CD4-positive, alpha-beta T cell treated with Interleukin-1 beta for 1 hour (primary cell): ENCODE measurements at regions not wholly inside any gene's neighbourhood (a gene's known extent, or its start where the extent isn't known, plus 50 kb on each side); places are given as distances from the start of the nearest gene placed in this dataset.

Source experiments
- DNase-seq, 2 donors: peaks; one replicate each; pipeline ENCODE4 v3.0.0-alpha.2; 2020 to 2022

DNA sequence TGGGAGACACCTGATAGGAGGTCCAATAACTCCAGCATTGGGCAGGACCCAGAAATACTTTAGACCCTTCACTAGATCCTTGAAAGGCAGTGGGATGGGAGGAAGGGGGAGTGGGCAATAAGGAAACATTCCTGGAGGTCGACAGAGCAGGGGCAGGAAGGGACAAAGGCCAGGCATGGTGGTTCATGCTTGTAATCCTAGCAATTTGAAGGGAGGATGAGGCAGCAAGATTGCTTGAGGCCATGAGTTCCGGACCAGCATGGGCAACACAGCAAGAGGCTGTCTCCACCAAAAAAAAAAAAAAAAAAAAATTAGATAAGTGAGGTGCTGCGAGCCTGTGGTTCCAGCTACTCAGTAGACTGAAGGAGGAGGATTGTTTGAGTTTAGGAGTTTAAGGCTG, 134.9 kb downstream of the JCAD start:
- DNase-seq: no peak

DNA sequence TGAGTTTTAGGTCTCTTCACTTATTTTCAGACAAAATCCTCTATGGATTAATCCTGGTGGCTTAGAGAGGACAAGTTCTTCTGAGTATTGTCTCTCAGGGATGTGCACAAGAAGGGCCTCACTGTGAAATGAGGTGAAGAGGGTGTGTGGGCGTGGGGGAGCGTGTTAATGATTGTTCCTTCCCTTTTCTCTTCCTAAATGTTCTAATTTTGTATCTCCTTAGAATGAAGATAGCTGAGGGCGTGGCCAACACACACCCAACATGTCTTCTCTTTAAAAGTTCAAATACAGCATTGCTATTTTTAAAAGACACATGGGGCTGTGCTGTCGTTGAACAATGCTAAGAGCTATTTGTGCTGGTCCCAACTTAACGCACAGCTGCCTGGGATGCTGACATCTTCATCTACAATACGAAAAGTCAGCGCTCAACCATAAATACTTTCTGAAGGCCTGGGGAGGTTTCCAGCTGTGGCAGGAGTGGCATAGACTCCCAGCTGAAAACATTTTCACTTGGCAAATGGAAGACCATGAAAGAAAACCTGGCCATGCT, 135.9 kb downstream of the JCAD start:
- no peak for DNase-seq

DNA sequence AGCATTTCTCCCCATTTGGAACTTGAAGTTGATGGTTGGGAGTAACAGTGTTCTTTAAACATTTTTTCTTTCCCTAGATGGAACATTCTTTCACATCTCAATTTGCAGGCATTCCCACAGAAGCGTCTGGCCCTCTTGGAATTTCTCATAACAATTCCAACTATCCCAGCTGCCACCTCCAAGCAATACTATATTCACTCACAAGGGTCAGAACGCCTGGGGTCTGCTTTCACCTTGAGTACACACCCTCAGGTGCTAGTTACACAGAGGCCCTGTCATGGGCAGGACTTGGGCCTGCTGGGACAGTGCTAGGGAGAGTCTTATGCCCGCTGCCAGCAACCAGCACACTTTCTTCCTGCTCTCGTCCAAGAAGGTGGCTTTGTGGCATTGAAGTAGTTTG, 136.5 kb downstream of the JCAD start:
- DNase-seq: no peak

DNA sequence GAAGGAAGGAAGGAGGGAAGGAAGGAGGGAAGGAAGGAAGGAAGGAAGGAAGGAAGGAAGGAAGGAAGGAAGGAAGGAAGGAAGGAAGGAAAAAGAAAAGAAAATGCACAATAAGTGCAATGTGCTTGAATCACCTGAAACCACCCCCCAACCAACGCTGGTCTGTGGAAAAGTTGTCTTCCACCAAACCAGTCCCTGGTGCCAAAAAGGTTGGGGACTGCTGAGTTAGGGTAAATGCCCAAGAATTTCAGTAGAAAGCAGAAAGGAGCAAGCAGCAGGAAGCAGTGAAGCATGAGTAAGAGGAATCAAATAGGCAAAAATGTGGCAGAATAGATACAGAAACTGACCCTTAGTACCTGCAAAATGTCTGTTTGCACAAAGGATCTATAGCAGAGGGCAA, 137.2 kb downstream of the JCAD start:
- DNase-seq: no peak

DNA sequence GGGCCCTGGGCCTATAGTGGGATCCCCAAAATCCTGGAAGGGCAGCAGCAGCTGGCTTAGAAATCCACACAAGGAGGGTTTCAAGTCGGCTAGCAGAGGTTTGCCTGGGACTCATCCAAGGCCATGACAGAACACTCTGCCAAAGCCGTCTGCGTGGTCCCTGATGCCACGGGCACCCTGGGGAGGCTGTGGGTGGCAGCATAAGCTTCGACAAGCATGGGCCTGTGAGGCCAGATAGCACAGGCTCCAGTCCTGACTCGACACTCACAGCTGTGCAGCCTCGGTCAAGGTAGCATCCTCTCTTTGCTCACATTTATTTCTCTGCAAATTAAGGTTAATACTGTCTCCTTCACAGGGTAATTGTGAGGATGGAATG, 138.3 kb downstream of the JCAD start:
- no peak for DNase-seq

DNA sequence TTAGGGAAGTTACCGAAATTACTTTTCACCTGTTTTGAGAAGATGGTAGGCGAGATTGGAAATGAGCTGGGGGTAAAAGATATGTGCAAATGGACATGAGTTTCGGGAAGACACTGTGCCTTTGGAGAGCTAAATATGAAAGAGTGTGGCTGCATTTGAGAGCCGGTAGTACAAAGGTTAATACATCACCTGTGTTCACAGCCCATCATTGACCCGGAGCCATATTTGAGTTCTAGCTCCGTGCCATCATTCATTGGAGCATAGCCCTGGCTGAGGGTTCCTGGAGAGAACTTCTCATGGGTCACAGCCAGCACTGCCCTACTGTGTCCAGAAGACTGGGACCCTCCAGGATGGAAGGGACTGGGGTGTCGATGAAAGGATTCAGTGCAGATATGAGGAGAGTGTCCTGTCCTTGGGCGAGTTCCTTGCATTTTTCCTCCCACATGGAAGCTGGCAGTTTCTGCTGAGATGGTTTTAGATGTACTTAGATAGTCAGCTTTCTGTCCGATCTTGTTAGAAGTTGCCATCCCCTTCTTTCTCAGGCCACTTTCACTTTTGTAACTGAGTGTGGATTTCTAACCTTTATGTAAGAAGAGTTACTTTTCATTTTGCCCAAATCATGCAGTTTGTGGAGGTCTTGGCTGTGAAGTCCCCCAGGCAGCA, 138.8 kb downstream of the JCAD start:
- no peak for DNase-seq

DNA sequence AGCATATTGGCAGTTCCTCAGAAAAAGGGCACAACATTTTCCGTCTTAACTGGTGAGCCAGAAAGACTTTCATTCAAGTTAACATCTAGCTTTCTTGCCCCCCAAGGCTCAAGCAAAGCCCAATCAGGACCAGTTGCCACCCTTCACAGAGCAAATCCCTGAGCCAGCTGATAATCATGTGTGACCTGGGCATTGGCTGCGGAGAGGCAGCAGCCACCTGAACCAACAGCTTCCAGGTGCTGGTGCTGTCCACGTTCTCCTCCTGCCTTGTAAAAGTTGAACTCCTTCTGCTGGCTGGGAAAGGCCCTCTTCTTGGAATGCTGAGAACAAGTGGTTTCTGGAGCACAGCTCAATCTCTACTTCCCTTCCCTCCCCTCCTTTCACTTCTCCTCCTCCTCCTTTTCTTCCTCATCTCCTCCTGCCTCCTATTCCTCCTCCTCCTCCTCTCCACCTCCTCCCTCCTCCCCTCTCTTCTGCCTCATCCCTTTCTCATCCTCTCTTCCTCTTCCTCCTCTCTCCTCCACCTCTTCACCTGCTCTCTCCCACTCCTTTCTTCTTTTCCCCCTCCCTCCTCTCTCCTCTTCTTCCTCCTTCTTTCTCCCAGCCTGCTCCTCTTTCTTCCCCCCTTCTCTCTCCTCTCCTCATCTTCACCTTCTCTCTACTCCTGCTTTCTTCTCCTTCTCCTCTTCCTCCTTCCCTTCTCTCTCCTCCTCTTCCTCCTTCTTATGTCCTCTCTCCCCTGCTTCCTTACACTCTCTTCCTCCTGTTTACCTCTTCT, 140.6 kb downstream of the JCAD start:
- no peak for DNase-seq

DNA sequence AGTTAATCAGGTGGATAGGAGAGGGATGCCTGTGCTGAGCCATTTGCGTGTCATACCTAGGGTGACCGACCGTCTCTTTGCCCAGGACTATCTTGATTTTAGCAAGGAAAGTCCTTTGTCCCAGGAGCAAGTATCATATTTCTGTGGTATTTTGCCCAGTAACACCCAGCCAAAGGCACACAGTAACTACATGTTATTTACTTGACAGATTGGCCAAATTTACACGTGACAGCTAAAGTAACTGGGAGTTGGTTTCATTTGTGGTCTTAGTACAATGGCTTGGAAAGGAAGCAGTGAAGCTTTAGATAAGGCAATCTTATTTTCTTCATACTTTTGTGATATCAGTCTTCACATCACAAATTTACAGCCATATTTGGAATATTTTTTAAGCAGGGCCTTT, 142.1 kb downstream of the JCAD start:
- DNase-seq: no peak

DNA sequence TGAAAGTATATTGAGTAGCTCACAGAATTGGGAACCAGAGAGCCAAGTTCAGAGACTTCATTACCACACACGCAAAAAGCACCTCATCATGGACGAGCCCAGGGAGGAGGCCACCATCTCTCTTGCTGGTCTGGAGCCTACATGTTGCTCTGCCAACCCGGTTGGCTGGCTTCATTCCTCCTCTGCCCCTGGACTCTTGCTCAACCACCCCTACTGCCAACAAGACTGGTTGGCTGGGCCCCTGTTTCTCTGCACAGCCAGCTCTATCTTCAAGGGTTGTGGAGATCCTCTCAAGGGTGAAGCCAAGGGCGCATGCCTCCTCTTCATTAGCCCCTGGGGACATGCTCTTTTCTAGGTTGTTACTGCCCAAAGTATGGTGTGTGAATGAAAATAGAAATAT, 142.7 kb downstream of the JCAD start:
- DNase-seq: no peak

DNA sequence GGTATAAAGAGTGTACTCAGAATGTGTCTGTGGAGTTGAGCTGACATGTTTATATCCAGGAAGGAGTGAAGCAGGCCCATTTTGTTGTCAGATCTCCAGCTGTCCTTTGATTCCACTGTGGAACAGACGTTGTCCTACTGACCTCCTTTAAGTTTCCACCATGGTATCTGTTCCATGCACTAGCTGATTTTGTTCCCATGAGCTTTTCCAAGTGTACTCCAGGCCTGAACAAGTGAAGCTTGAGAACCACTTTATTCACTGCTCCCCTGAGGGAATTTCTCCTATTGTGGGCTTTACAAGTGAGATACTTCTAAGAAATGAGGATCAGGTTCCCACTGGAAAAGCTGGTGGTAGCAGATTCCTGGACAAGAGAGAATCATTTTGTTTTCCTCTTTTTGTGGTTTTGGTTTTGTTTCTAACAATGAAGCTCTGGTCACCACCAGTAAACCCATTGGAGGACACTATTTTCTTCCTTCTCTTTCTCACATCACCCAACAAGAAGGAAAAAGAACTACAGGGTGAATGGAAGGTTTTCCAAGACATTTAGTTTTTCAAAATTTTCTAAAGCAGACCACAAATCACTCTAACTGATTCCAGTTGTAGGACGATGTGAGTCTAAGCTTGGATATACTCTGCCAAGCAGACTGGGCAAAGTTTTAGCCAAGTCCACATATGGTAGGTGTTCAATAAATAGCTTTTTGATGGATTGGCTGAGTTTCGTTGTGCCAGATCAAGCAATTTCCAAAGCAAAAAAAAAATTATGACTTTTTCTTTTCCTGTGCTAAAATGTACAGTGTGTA, 144.2 kb downstream of the JCAD start:
- DNase-seq: no peak

DNA sequence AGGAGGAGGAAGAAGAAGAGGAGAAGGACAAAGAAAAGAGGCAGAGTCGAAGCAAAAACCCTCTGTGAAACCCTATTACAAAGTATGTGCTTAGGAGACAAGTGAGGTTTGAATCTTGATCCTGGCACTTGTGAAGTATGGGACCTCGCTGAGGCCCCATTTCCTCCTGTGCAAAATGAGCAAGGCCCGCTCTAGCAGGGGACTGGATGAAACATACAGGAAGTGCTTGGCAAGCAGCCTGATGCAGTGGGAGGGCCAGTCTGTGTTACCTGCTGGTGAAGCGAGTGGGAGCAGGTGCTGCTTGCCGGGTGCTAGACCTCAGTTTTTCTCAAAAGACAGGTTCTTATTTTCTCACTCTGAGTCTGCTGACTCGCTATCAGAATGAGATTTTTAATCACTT, 150.4 kb downstream of the JCAD start:
- DNase-seq: no peak

DNA sequence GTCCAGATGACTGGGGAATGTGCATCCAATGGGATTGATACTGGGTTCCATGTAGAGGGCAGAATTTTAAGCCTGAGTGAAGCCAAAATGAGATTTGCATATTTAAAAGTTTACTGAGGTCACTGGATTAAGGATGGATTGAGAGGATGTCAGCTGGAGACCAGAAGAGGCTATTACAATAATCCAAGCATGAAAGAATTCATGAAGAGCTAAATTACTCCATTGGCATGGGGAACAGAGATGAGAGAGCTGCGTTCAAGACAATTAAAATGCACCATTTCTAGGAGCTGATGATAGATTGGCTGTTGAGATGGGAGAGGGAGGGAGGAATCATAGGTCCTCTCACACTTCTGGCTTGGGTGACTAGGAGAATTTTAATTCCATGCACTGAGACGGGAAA, 158.5 kb downstream of the JCAD start:
- DNase-seq: no peak

DNA sequence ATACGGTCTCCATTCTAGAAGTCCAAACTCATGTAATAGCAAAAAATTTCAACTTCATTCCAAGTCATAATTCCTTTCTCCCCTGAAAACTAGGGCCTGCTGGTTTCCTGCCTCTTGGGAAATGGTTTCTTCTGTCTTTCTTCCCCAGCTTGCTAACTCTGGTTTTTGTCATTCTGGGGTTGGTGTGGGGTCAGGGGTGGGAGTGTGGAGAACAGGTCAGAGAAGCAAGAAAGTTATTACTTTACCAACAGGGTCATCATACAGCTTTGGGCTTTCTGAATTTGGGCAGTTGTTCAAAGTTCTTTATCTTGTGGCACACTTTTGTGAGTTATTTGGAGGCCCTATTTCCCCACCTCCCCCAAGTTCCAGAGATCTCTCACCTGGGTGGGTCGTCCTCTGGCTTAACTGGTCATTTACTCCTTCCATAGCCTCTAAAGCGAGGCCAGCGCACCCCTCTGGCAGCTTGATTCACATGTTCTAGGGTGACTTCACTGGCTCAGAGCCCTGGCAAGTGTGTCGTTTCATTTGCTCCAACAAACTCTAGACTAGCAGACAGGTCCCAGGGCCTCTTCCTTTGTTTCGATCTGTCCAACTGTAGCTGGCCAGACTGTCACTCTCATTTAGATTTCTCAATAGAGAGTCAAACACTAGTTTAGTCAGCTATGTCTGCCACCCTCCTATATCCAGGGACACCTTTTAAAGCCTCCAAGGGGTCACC, 161.2 kb downstream of the JCAD start:
- no peak for DNase-seq

DNA sequence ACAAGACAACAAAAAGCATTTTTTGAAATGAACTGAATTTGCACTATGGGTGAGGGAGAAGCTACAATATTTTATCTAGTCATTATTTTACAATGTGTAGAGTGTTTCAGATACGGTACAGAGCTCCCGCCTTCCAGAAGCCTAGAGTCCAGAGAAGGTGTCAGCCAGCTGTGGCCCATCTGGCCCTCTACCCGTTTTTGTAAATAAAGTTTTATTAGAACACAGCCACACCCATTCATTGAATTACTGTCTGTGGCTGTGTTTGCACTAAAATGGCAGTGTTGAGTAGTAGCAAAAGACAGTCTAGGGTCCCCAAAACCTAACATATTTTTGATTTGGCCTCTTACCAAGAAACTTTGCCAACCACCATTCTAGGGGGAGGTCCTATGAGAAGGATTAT, 162.0 kb downstream of the JCAD start:
- DNase-seq: no peak

DNA sequence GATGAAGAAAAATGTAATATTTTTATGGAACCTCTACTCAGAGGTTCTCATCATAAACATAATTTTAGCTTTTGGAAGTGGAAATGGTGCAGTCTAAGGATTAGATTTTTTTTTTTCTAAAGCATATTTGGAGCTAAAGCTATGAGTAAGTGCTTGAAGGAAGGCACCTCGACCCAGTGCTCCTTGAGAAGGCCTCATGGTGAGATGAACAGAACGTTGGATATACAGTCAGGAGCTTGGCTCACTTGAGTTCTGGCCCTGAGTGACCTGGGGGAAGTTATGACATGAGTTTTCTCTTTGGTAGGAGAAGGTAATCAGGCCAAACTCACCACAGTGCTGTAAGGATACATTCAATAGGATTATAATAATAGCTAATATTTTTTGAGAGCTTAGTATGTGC, 163.3 kb downstream of the JCAD start:
- no peak for DNase-seq

DNA sequence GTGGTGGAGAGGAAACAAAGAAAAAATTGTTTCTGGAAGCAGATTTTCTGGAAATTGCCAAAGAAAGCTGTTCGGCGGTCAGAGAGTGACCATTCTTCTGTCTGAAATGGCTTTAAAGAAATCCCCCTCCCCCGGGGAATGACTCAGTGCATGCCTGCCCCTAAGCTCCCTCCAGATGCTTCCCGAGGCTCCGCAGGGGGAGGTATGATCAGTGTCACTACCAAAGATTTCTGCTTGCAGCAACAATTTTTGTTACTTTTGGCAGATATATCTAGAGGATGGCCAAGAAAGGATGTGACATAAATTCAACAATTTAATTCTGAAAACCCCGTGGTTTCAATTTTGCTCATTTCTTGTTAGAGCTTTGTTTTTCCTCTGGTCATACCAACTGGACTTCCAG, 163.9 kb downstream of the JCAD start:
- DNase-seq: no peak

DNA sequence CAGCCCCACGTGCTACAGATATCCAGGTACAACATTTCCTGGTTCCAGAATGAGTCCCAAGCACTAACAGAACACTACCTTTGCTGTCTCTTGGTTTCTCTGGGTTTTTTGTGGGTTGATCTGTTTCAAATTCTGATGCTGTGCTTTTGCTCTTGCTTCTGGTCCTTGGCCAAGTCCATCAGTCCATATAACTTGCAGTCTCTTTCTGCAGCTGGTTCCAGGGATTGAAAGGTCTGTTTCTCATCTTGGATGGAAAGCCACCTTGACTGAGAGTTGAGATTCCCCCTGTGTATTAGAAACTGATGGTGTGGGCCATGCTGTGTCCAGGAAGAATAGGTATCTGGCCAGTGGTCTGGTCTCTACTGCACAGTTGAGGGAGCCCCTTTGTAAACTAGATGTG, 171.1 kb downstream of the JCAD start:
- no peak for DNase-seq

DNA sequence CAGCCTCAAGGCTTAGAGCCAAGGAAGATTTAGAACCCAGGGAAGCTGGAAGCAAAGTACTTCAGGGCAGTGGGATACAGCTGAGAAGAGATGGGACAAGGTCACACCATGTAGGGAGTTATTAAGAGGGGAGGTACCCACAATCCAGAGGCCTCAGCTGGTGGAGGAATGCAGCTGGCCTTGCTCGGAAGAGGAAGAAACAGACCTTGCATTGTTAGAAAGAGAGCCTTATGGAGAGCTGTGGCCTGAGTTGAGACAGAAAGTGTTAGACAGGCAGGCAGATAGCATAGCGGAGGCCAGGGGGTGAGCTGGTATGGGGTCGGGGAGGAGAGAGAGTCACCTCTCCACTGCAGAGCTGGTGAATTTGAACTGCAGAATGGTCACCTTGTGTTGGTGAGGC, 173.1 kb downstream of the JCAD start:
- no peak for DNase-seq

DNA sequence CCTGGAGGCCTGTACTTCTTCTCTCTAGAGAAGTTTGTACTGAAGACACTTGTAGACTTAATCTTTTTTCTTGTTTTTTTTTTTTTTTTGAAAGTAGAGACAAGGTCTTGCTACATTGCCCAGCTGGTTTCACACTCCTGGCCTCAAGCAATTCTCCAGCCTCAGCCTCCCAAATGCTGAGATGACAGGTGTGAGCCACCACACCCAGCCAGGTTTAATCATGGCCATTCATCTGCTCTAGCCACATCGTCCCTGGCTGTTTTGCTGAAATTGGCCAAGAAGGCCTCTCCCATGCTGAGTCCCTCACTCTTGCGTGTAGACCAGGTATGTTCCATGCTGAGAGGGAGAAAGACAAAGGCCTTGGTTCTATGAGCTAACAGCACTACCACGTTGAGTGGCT, 176.2 kb downstream of the JCAD start:
- no peak for DNase-seq

DNA sequence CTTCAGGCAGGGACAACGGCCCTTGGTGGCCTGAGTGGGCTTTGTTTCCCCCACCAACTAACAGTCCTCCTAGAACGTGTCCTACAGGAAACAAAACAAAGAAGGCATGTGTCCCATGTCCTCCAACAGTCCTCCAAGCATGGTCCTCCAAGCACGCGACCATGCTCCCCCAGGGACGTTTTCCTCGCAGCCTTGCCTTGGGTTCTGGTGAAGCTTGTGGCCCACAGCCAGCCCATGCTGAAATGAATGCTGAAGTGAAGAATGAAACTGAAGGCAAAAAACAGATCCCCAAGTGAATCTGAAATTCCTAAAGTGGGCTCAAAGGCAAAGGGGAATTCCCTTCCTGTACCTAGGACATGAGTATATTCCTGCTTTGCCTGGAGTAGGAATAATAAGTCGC, 176.6 kb downstream of the JCAD start:
- DNase-seq: no peak

DNA sequence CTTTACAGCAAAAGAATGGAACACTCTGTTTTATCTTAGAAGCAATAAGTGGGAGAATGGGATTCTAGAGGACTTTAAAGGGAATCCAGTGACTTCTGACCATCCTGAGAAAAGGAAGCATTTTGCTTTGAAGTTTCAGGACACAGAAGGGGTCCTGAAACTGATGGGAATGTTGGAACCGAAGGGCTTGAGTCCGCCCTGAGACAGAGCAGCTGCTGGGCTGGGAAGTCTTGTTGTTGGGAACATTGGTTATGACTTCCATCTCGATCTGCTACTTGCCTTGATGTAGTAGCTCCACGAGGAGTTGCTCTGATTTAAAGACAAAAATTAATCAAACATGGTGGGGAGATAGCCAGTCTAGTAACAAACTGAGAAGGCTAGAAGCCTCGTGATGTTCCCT, 177.6 kb downstream of the JCAD start:
- DNase-seq: no peak

DNA sequence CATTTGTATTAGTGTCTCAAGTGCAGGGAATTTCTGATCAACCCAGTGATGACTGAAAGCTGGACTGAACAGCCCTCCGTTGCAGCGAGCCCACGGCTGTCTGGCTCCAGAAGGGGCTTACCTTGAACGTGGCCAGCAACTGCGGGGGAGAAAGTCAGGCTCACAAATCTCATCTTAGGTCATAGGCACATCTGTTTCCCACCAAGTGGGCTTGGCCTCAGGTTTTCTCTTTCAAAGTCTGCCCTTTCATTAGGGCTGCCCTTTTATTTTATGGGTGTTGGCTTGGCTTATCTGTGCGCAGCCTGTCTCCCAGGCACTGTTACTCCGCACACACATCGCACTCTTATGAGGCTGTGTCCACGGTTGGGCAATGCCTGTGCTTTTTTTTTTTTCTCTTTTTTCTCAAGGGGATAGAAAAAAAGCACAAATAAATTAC, 178.0 kb downstream of the JCAD start:
- no peak for DNase-seq

DNA sequence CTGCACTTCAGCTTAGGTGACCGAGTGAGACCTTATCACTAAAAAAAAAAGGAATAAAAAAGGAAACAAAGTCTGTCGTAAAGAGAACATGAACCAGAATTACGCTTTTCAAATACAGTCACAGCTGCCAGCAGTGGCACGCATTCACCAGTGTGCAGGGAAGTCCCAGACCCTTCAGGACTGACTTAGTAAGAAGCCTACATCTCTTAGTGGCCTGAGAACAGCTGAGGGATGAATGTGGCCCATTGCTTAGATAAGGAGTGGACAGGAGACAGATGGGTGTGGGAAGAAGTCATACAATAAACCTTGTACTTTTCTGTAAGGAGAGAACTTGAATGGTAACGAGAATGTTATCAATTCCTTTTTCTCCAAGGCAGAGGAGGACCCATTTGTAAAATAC, 178.5 kb downstream of the JCAD start:
- DNase-seq: no peak
